Medulla oblongata (tissue), 1 donor: ENCODE measurements at regions not wholly inside any gene's neighbourhood (a gene's known extent, or its start where the extent isn't known, plus 50 kb on each side); places are given as distances from the start of the nearest gene placed in this dataset.

Experiments used
- DNase-seq: peaks from one replicate; pipeline ENCODE4 v3.0.0-alpha.2; 2015; ENCODE audit errors: extremely low spot score

- DNase-seq: no peak
Measured at GRCh38 chr16:9300252-9300651, 208.8 kb downstream of the HAPSTR1 start.

- no peak for DNase-seq
Measured at GRCh38 chr16:9302072-9302471, 210.6 kb downstream of the HAPSTR1 start.

DNA sequence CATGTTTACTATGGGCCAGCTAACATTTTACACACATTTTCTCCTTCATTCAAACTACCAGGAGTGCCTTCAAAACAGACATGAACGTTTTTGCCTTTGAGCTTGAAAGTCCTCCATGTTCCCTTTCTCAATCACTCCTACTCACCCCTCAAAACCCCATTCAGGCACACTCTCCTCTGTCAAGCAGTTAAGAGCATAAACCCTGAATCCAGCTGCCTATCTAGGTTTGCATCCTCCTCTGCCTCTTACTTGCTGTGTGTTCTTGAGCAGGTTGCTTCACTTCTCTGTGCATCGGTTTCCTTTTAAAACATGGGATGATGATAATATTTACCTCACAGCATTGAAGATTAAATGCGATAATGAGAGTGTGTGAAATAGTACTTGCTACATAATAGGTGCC is 215.3 kb downstream of the HAPSTR1 start:
- no peak for DNase-seq

DNA sequence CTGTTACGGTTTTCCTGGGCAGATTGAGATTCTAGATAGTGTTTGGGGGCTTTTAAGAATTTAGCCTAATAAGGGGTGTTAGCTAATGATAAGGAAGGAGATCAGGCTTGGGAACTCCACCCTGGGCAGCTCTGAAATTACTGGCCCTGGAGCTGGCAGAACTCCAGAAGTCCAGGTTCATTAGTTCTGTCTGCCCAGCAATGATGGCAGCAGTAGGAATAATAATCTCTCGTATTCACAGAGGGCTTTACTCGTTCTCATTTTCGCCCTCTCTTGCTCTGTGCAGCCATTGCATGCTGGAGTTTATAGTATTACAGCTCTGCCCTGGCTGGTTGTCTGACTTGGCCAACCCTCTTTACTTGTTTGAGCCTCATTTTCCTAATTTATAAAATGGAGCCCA is 216.0 kb downstream of the HAPSTR1 start:
- no peak for DNase-seq

DNA sequence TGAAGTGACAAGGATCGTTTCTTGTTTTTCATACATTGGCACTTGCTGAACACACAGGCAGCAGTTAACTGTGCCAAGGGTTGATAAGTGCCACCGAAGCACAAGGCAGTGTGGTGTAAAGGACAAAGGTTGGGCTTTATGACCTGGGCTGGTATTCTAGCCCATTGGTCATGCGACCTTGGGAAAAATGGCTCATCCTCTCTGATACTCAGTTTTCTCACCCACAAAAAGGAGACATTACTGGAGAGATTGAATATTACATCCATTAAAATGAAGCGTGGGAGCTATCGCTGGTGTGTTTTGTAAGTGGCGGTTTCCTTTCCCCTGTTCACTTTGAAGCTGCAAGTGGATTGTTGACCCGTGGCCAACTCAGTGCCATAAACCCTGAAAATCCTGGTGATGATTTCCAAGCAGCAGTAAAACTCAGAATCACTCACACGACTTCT is 216.9 kb downstream of the HAPSTR1 start:
- no peak for DNase-seq

- DNase-seq: no peak
Measured at GRCh38 chr16:9308850-9309249, 217.4 kb downstream of the HAPSTR1 start.

DNA sequence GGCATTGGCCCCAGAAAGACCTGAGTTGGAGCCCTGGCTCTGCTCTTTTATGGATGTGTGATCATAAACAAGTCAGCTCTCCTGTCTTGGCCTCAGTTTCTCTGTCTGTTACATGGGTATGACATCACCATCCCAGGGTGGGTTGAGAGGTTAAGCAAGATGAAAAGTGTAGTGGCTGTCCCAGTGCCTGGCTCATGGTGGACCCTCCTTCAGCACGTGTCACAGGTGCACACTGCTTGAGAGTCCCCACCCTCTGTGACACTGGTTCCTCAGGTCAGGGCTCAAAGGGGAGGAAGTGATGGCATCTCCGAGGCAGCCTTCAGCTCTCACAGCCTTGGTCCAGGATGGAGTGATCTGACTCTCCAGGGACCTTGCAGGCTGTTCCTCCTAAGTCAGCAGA is 218.4 kb downstream of the HAPSTR1 start:
- DNase-seq: no peak

DNA sequence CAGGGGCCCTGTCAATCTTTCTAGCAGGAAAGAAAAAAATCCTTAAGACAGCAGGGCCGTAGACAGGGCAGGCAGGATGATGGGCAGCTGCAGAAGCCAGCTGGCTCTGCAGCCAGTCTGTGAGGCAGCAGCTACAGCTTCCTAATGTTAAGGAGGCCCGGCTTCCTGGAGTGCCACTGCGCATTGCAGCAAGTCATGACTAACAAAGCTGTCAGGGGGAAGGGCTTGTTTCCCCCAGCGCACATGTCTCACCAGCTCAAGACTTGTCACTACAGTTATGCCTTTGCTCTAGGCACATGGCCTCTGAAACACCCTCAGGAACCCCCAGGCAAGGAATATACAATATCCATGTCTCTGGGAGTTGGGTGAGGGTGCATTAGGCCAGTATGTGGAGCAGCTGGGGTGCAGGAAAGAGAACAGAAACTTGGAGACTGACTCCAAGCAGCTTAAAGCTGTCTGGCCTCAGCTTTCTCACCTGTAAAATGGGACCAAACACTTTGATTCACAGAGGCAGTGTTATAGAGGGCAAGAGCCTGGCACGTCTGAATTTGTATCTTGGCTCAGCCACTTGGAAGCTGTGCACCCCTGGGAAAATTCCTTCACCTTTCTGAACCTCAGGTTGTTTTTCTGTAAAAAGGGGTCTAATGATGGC is 220.0 kb downstream of the HAPSTR1 start:
- peak; percentile 25 for DNase-seq

- DNase-seq: no peak
Measured at GRCh38 chr16:9316008-9316407, 224.6 kb downstream of the HAPSTR1 start.

- peak; percentile 34 for DNase-seq
Measured at GRCh38 chr16:9316615-9317014, 225.2 kb downstream of the HAPSTR1 start.

DNA sequence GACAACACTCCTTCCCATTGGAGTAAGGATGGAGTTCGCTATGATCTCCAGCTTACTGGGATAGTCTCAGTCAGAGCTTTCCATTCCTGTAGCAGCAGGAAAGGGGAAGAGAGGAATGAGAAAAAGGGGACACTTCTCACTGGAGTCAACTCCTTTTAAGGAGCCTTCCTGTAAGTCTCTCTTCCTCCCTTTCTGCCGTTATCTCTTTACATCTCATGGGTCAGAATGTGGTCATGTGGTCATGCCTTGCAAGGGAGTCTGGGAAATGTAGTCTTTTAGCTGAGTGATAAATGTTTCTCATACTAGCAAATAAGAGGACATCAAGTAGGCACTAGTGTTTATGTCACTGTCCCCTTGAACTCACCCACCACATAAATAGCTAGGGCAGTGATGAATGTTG is 227.3 kb downstream of the HAPSTR1 start:
- DNase-seq: no peak

- DNase-seq: no peak
Measured at GRCh38 chr16:9322769-9323168, 231.3 kb downstream of the HAPSTR1 start.

- no peak for DNase-seq
Measured at GRCh38 chr16:9323170-9323569, 231.7 kb downstream of the HAPSTR1 start.

- no peak for DNase-seq
Measured at GRCh38 chr16:9327253-9327652, 235.8 kb downstream of the HAPSTR1 start.

GRCh38 chr16:9328411-9328810 is 237.0 kb downstream of the HAPSTR1 start:
- no peak for DNase-seq

- DNase-seq: no peak
Measured at GRCh38 chr16:9330095-9330494, 238.7 kb downstream of the HAPSTR1 start.

DNA sequence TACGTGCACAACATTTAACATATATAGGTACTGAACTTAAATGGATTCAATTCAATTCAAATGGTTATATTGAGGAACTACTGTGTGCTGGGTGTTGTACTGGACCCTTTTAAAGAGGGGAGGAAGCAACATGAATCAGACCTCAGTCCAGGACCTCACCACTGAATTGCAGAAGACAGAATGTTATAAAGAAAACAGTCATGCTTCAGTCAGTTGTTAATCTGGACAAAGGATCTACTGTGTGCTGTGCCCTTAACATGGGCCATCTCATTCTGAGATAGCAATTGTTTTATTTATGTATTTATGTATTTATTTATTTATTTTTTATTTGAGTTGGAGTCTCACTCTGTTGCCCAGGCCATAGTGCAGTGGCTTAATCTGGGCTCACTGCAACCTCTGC is 240.1 kb downstream of the HAPSTR1 start:
- DNase-seq: no peak

- DNase-seq: no peak
Measured at GRCh38 chr16:9332574-9333148, 241.2 kb downstream of the HAPSTR1 start.

DNA sequence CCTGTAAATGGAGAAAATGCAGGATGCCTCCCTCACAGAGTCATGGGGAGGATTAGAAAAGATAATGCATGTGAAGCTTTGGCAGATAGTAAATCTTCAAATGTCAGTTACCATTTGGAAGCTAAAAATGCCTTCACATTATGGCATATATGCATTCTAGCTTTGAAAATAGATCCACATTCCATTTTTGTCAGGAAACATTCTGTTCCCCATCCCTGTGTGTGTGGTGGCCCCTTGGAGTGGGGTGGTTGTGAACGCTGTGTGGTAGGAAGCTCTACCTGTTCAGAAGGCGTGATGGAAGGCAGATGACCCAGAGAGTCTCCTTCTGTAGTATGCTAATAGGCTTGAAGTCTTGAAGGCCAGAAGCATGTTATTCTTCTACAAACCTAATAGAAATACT is 242.0 kb downstream of the HAPSTR1 start:
- no peak for DNase-seq

- DNase-seq: no peak
Measured at GRCh38 chr16:9334103-9334502, 242.7 kb downstream of the HAPSTR1 start.

DNA sequence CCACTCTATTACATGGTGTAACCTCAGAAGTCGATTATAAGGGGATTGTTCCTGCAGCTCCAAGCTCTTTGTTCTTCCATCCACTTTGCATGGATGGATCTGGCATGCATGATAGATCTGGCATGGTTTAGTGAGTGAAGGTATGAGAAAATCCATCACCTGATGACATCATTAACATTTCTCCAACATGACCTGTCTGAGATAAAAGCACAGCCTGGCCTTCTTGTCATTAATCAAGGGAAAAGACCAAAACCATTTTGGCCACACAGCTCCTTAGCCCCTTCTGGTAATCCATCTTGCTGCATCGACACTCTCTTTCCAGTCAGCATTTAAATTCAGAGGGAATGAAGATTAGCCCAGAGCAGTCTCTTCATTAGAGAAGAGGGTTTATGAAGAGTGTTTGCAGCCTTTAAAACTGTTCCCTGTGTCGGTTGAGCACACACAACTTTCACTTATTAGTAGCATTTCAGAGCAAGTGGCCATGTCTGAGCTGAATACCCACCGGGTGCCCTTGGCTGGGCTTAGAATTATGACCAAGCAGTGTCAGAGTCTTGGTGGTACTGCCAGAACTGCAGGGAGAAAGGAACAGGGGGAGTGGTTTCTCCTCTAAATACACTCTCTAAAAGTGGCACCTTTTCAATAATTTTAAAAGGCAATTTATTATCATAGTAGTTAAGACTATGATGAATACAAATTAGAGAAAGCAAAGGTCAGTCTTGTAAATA is 246.0 kb downstream of the HAPSTR1 start:
- DNase-seq: peak; percentile 31

- no peak for DNase-seq
Measured at GRCh38 chr16:9338068-9338467, 246.6 kb downstream of the HAPSTR1 start.

DNA sequence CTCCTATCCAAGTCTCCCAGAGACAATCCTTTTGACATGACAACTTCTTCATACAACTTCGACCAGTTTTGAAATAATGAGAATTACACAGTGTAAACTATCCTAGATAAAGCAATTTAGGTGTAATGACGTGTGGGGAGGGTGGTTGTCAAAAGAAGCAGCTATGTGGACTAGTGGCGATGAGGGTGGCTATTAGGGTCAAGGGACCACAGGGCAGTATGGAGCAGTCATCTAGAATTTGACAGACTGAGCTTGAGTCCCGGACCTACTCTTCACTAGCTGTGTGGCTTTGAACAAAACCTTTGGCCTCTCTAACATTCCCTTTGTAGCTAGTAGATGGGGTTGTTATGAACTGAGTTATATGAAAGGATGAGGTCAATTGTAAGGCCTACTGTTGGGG is 247.1 kb downstream of the HAPSTR1 start:
- no peak for DNase-seq
